Activated CD4-positive, alpha-beta T cell treated with anti-CD3 and anti-CD28 coated beads, Interleukin-2, amount 10 ng/mL, durations not matched to agents 7 days and 5 days (primary cell): ENCODE measurements at regions not wholly inside any gene's neighbourhood (a gene's known extent, or its start where the extent isn't known, plus 50 kb on each side); places are given as distances from the start of the nearest gene placed in this dataset.

Source experiments
- CTCF ChIA-PET: fragments of 350-600 bp; sonication (Branson Sonifier 250); formaldehyde crosslinking; loops from one replicate; lab custom pipeline; 2021; ENCODE audit warnings: antibody characterized with exemption; lab: Charles Lee
- POLR2A ChIA-PET: fragments of 350-600 bp; sonication (Branson Sonifier 250); formaldehyde crosslinking; loops from one replicate; lab custom pipeline; 2021; ENCODE audit warnings: antibody characterized with exemption; lab: Charles Lee
- DNase-seq: peaks from one replicate; pipeline ENCODE4 v3.0.0-alpha.2; 2020
- H3K27ac Mint-ChIP-seq: one replicate; pipeline ENCODE4 v1.8.0; 2021; ENCODE audit warnings: mild to moderate bottlenecking, moderate library complexity, mixed read lengths
- H3K27me3 Mint-ChIP-seq: one replicate; pipeline ENCODE4 v1.8.0; 2021; ENCODE audit warnings: mixed read lengths
- H3K36me3 Mint-ChIP-seq: one replicate; pipeline ENCODE4 v1.8.0; 2021; ENCODE audit warnings: low read depth, mixed read lengths
- H3K4me1 Mint-ChIP-seq: one replicate; pipeline ENCODE4 v1.8.0; 2021; ENCODE audit warnings: mixed read lengths
- H3K4me3 Mint-ChIP-seq: one replicate; pipeline ENCODE4 v1.8.0; 2021; ENCODE audit warnings: mild to moderate bottlenecking, moderate library complexity, mixed read lengths
- H3K9me3 Mint-ChIP-seq: one replicate; pipeline ENCODE4 v1.8.0; 2021; ENCODE audit warnings: mixed read lengths

DNA sequence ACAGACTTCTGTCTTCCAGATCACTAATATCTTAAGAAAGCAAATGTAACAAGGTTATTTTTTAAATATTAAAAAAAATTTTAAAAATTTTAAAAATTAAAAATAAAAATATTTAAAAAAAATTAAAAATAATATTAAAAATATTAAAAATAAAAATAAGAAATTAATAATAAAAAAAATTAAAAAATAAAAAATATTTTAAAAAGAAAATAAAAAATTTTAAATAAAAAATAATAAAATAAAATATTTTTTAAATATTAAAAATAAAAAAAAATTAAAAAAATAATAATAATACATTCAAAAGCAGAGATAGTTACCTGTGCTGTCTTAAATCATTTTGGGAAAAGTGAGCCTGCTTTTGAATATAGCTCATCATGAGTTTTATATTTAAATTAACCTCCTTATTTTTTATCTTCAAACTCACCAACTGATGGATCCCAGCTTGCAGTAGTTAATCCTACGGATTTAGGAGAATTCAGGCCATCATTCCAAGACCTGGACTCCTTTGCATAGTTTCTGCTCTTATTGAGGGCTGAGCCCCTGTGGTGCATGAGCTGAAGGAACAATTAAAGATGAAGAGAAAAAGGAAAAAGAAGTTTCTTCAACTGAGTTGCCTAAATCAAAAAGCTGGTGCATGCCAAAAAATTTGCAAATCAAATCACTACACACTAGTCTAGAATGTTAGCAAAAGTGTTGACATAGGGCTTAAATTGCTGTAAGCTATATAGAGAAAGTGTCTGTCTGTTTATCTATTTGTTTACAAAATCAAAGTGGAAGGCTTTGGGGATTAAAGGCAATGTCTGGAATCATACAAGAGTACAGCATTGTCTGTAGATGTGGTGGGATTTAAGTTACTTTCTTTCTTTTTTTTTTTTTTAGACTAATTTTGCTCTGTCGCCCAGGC, 50.5 kb upstream of the ZNF438 start:
- ChIA-PET POLR2A (interaction anchor here (0.6 kb wide), 1 partner anchor 310 kb away, joined by 3 read pairs; no protein-coding TSS in a partner anchor), CTCF (interaction anchor here (0.6 to 2.2 kb wide), 4 partner anchors 123 to 412 kb away, joined by 3 to 9 read pairs (median 6); no protein-coding TSS in a partner anchor)
- Mint-ChIP-seq H3K4me1 (peaks cover 6% of the 10 kb centered on the region), H3K27me3 (peaks cover 2% of the 10 kb centered on the region), H3K9me3 (no peaks in the 10 kb centered on the region), H3K36me3 (no peaks in the 10 kb centered on the region), H3K27ac (no peak overlapping the region), H3K4me3 (no peak overlapping the region)
- no peak for DNase-seq

DNA sequence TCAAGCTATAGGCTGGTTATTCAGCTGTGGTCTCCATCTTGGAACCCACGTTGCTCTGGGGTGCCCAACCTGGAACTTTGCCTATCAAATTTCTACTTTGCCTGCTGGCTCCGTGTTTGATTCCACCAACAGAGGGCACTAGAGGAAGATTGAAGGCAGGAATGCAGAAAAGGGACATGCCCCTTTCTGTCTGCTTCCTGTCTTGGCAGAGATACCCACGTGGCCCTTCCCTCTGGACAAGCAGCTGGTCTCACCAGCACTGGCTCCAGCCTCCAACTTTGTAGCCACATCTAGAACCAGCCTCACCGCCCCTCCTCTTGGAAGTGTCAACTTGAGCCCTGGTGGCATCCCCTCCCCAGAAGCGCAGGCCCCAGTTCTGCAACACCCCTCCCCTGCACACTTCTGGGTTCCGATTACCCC, 52.1 kb upstream of the ZNF438 start:
- CTCF ChIA-PET: interaction anchor here (0.7 to 2.2 kb wide), 11 partner anchors 9 to 300 kb away, joined by 3 to 9 read pairs (median 3); no protein-coding TSS in a partner anchor
- H3K9me3 Mint-ChIP-seq: no peaks in the 10 kb centered on the region
- H3K4me3 Mint-ChIP-seq: no peak overlapping the region
- H3K27me3 Mint-ChIP-seq: peaks cover 2% of the 10 kb centered on the region
- POLR2A ChIA-PET: no interaction called here
- no peaks in the 10 kb centered on the region for H3K36me3 Mint-ChIP-seq
- no peak overlapping the region for H3K27ac Mint-ChIP-seq
- peaks cover 6% of the 10 kb centered on the region for H3K4me1 Mint-ChIP-seq
- DNase-seq: peak; percentile 70

DNA sequence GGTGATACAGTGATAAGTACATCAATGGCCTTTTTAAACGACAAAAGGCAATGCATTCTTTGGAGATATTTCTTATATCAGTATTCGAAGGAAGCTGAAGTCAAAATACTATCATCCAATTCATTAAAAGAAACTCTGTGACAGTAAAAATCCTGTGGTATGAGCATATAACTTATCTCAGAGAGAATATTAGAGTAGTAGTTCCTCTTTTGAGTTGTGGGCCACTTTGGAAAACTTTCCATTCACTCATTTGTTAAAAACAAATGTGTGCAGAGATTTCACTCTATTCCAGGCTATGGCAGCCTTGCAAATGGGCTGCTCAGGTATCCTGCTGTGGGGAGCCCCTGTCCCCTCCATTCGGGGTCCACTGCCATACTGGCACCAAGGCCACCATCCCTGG, 55.3 kb upstream of the ZNF438 start:
- no peak for DNase-seq
- Mint-ChIP-seq H3K27ac (no peak overlapping the region), H3K36me3 (no peaks in the 10 kb centered on the region), H3K27me3 (no peaks in the 10 kb centered on the region), H3K4me1 (peaks cover 18% of the 10 kb centered on the region), H3K9me3 (no peaks in the 10 kb centered on the region), H3K4me3 (no peak overlapping the region)
- ChIA-PET POLR2A (no interaction called here), CTCF (interaction anchor here (0.9 kb wide), 1 partner anchor 14 kb away, joined by 3 read pairs; no protein-coding TSS in a partner anchor)

DNA sequence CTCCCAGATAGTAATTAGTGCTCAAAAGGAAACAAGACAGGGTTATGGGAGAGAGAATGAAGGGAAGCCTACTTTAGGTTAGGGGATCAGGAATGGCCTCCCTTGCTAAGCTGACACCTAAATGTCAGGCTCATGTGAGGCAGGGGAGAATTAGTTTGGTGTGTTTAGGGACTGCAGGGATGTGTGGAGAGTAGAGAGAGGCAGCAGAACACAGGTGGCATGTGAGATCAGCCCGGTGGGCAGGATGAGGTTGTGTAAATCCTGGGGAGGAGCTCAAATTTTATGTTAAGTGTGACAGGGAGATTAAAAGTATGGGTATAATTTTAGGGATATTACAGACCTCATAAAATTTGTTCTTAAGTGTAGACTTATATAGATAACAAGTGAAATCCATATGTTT, 56.2 kb upstream of the ZNF438 start:
- no peaks in the 10 kb centered on the region for H3K36me3 Mint-ChIP-seq
- no peaks in the 10 kb centered on the region for H3K27me3 Mint-ChIP-seq
- no peak overlapping the region for H3K27ac Mint-ChIP-seq
- DNase-seq: no peak
- POLR2A ChIA-PET: no interaction called here
- H3K4me1 Mint-ChIP-seq: peaks cover 18% of the 10 kb centered on the region
- H3K9me3 Mint-ChIP-seq: no peaks in the 10 kb centered on the region
- no peak overlapping the region for H3K4me3 Mint-ChIP-seq
- CTCF ChIA-PET: interaction anchor here (0.7 kb wide), 1 partner anchor 11 kb away, joined by 3 read pairs; no protein-coding TSS in a partner anchor

DNA sequence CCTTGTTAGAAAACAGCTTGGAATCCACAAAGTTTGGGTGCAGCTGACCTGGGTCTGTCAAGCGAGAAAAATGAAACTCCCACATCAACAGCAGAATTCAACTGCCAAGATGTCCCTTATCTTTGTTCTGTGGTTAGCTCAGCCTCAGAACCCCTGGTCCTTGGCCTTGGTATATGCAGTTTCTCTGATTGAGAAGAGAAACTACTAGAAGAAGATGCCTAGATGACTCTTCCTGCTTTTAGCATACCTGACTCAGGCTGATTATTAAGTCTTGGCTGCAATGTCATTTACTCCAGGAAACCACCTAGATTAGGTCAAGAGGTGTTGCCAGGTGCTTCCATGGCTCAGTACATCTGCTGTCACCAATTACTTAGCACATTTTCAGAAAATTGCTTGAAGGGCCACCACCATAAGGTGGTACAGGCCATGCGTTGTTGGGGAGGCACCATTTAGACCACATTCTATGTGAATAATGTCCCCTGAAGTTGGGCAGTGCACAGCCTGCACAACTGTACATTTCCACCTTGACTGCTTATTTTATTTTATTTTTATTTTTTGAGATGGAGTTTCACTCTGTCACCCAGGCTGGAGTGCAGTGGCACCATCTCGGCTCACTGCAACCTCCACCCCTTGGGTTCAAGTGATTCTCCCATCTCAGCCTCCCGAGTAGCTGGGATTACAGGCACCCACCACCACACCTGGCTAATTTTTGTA, 59.4 kb upstream of the ZNF438 start:
- peaks cover 13% of the 10 kb centered on the region for H3K4me1 Mint-ChIP-seq
- ChIA-PET POLR2A (no interaction called here), CTCF (interaction anchor here (0.9 kb wide), 1 partner anchor 82 kb away, joined by 3 read pairs; no protein-coding TSS in a partner anchor)
- H3K36me3 Mint-ChIP-seq: no peaks in the 10 kb centered on the region
- H3K9me3 Mint-ChIP-seq: no peaks in the 10 kb centered on the region
- H3K4me3 Mint-ChIP-seq: no peak overlapping the region
- no peaks in the 10 kb centered on the region for H3K27me3 Mint-ChIP-seq
- peak overlapping the region; percentile 54 for H3K27ac Mint-ChIP-seq
- peak; percentile 35 for DNase-seq

DNA sequence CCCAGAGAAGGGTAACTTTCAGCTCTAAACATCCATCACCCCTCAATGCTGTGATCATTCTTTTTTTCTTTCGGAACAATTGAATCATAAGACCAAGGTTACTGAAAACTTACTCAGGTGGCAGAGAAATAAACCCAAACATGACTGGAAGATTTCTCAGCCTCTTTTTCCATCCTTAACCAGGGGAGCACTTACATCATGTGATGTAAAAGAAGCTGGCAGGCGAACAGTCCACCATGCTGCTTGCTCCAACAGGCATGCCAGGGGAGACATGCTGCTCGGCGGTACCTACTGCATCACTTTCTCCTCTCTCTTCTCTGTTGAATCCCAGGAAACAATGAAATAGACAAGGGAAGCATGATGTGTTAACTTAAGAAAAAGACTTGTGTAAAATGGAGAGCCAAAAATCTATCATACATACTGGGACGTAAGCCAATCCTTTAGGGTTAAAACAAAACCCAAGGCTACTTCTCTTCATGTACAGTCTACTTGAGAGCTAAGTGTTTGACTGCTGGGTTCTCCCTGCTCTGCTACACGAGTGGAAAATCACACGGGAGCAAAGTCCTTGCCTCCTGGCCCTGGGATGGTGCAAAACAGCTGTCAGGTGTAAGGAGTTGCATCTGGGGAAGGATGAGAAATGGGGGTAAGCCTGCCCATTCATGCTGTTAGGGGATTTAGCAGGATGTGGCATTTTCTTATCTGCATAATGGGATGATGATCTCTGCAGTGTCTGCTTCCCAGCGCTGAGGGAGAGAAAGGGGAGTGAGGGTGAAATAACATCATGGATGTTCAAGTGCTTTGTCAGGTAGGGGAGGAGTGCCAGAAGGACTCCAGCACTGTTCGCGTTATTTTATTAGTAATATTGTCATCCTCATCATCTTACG, 64.3 kb upstream of the ZNF438 start:
- Mint-ChIP-seq H3K36me3 (no peaks in the 10 kb centered on the region), H3K27ac (no peak overlapping the region), H3K9me3 (no peaks in the 10 kb centered on the region), H3K4me1 (peaks cover 19% of the 10 kb centered on the region), H3K27me3 (no peaks in the 10 kb centered on the region), H3K4me3 (no peak overlapping the region)
- ChIA-PET CTCF (interaction anchor here (0.7 to 1.8 kb wide), 6 partner anchors 9 to 311 kb away, joined by 3 to 6 read pairs (median 4); no protein-coding TSS in a partner anchor), POLR2A (no interaction called here)
- no peak for DNase-seq

DNA sequence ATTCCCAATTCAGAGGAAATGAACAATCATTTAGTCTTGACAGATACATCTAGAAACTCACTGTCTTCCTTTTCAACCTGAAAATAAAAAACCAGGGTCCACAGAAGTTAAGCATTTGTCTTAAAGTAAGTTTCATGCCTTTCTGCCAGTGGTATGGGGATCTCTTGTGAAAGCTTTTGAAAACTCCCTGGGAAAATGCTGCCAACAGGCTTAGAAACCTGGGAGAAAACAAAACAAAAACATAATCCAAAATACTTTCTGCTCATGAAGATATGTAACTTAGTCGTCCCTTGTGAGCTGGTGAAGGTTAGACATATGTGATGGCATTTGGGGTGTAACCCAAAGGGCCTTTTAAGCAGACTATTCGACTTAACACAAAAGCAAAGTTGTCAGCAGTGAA, 66.4 kb upstream of the ZNF438 start:
- Mint-ChIP-seq H3K27me3 (no peaks in the 10 kb centered on the region), H3K9me3 (no peaks in the 10 kb centered on the region), H3K4me3 (no peak overlapping the region), H3K36me3 (no peaks in the 10 kb centered on the region), H3K27ac (no peak overlapping the region), H3K4me1 (peaks cover 27% of the 10 kb centered on the region)
- POLR2A ChIA-PET: no interaction called here
- CTCF ChIA-PET: interaction anchor here (0.8 to 1.5 kb wide), 3 partner anchors 9 to 66 kb away, joined by 3 to 5 read pairs (median 3); partner anchors contain the start of gene ZNF438
- no peak for DNase-seq

DNA sequence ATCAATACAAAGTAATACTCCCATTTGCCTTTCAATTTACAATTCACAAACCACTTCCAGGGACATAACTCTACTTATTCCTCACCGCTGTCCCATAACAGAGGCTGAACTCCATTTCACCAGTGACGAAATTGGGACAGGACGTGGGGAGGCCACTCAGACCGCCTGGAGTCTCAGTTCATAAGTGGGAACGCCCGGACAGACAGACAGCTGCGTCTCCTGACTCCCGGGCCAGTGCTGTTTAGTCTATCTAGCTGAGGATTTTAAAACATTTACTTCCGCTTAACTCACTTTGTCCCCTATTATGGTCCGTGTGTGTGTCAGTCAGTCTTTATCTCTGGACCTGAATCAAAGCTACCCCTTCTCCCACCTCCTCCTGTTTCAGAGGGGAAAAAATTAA, 67.4 kb upstream of the ZNF438 start:
- H3K4me1 Mint-ChIP-seq: peaks cover 28% of the 10 kb centered on the region
- POLR2A ChIA-PET: no interaction called here

DNA sequence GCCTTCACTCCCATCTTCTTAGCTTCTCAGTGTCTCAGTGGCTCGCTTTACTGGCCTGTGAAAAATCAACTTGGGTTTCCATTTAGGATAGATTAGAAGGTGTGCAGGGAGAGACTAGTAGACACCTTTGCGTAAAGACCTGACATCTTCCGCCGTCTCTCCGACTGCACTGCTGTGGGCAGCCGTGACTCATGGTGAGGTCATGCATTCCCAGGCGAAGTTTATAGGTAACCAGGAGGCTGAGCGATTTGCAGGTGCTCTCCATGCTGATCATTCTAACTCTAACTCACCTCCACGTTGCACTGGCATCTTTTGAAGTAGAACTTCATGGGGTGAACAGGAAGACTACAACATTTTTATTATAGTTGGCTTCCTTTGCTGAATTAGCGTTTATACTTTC, 68.0 kb upstream of the ZNF438 start:
- POLR2A ChIA-PET: no interaction called here
- CTCF ChIA-PET: interaction anchor here (1.7 to 1.9 kb wide), 2 partner anchors 12 to 34 kb away, joined by 4 read pairs; no protein-coding TSS in a partner anchor
- Mint-ChIP-seq H3K9me3 (no peaks in the 10 kb centered on the region), H3K27ac (no peak overlapping the region), H3K36me3 (no peaks in the 10 kb centered on the region), H3K4me3 (no peak overlapping the region), H3K4me1 (peaks cover 33% of the 10 kb centered on the region), H3K27me3 (no peaks in the 10 kb centered on the region)
- DNase-seq: no peak

More for the DNA sequence above, 67.4 kb upstream of the ZNF438 start:
- H3K27me3 Mint-ChIP-seq: no peaks in the 10 kb centered on the region
- no peaks in the 10 kb centered on the region for H3K36me3 Mint-ChIP-seq
- no peaks in the 10 kb centered on the region for H3K9me3 Mint-ChIP-seq
- no peak overlapping the region for H3K27ac Mint-ChIP-seq
- CTCF ChIA-PET: interaction anchor here (1.7 kb wide), 1 partner anchor 13 kb away, joined by 4 read pairs; no protein-coding TSS in a partner anchor
- no peak overlapping the region for H3K4me3 Mint-ChIP-seq
- DNase-seq: no peak

DNA sequence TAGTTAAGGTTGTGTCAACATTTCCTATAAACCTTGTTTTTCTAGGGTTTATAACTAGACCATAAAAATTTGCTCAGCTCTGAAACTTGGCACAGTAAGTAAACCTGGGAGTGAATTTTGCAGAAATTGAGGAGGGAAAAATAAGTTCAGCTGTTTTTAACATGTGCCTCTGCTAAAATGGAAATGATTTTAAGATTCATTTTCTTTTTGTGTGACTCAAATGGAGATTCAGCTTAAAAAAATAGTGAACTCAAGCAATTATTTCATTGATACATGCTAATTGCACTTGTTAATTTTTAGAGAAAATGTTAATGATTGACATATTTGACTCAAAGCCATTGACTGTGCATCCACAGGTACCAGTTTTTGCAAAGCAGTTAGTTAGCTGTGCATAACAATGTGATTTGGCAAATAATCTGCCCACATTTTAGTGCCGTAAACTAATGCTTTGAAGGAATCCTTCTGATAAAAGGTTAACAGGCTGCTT, 68.5 kb upstream of the ZNF438 start:
- no peaks in the 10 kb centered on the region for H3K27me3 Mint-ChIP-seq
- no peak for DNase-seq
- H3K4me3 Mint-ChIP-seq: no peak overlapping the region
- no peaks in the 10 kb centered on the region for H3K36me3 Mint-ChIP-seq
- H3K4me1 Mint-ChIP-seq: peaks cover 35% of the 10 kb centered on the region
- CTCF ChIA-PET: interaction anchor here (1.2 to 1.9 kb wide), 4 partner anchors 12 to 33 kb away, joined by 3 to 4 read pairs (median 4); no protein-coding TSS in a partner anchor
- no peaks in the 10 kb centered on the region for H3K9me3 Mint-ChIP-seq
- POLR2A ChIA-PET: no interaction called here
- no peak overlapping the region for H3K27ac Mint-ChIP-seq

DNA sequence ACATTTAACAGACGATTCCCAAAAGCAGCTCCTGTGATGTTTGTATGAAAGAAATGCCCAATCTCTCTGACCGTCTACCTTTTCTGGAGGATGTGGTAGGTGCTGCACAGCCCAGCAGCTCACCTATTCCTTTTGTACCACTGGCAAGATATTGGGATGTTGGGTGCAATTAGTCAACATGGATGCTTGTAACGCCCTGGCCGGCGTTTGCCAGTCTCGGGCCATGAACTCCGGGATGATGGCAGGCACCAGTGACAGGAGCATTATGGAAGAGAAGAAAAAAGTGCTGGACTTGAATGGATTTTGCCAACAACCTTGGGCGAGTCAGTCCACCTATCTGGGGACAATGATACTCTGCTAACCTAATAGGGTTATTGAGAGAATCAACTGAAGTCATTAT, 69.0 kb upstream of the ZNF438 start:
- H3K36me3 Mint-ChIP-seq: no peaks in the 10 kb centered on the region
- DNase-seq: no peak
- peak overlapping the region; percentile 47 for H3K27ac Mint-ChIP-seq
- H3K27me3 Mint-ChIP-seq: no peaks in the 10 kb centered on the region
- H3K4me1 Mint-ChIP-seq: peaks cover 35% of the 10 kb centered on the region
- POLR2A ChIA-PET: no interaction called here
- CTCF ChIA-PET: interaction anchor here (1.2 to 2.1 kb wide), 5 partner anchors 13 to 33 kb away, joined by 3 to 9 read pairs (median 3); no protein-coding TSS in a partner anchor
- H3K9me3 Mint-ChIP-seq: no peaks in the 10 kb centered on the region
- H3K4me3 Mint-ChIP-seq: no peak overlapping the region
